ENCODE measurements at regions not wholly inside any gene's neighbourhood (a gene's known extent, or its start where the extent isn't known, plus 50 kb on each side); places are given as distances from the start of the nearest gene placed in this dataset.

GRCh38 chr2:155062922-155063258, 364.4 kb downstream of the KCNJ3 start:
- H3K9me3 ChIP-seq (replicated peaks; ENCODE audit: control insufficient read depth, insufficient read depth, low read depth, low read length) = no peaks in the 10 kb centered on the region; the same call in none of the 2 replicates
- intact Hi-C loops (cut with micrococcal nuclease) (no loop called here), in situ Hi-C loops (cut with MboI) (no loop called here)
- WGBS (ENCODE audit: insufficient coverage, low coverage, missing lambda C conversion rate) = 6% methylated on average over 1 of the region's 1 CpG
- no peak overlapping the region for H3K9ac ChIP-seq (ENCODE audit: insufficient read depth in 1 of 2, low read depth in 2 of 2, low read length in 2 of 2)
- no peak for TF ChIP-seq MAFF (IDR thresholded peaks at IDR 0.05; ENCODE audit: low read length)
- CTCF ChIA-PET (ENCODE audit: low intra/inter-chr PET ratio) = no interaction called here
- no peak overlapping the region for H2AFZ ChIP-seq (ENCODE audit: low read depth, low read length)
- no peak for ATAC-seq
- no peak for FAIRE-seq
- no peak overlapping the region for H3K4me3 ChIP-seq
- no peaks in the 10 kb centered on the region for H3K79me2 ChIP-seq (ENCODE audit: control insufficient read depth, insufficient read depth, low read length)
- H3K27ac ChIP-seq (ENCODE audit: extremely low read depth, low read depth, low read length) = no peak overlapping the region
- DNase-seq (ENCODE audit: extremely low read depth in 1 of 4, low spot score in 3 of 4) = no peak
- BruUV-seq (replicated peaks) = no TSS peak
- H4K20me1 ChIP-seq (replicated peaks; ENCODE audit: control insufficient read depth, insufficient read depth, low read length) = no peaks in the 10 kb centered on the region
- H3K9me1 ChIP-seq (ENCODE audit: control insufficient read depth, insufficient read depth, low read length) = no peaks in the 10 kb centered on the region
- no peaks in the 10 kb centered on the region for H3K4me1 ChIP-seq (replicated peaks in 1 of 2; ENCODE audit: control insufficient read depth in 2 of 2, insufficient read depth in 2 of 2, low read length in 2 of 2)
- no peak overlapping the region for H3K4me2 ChIP-seq (ENCODE audit: insufficient read depth, low read length)
- no peaks in the 10 kb centered on the region for H3K27me3 ChIP-seq (ENCODE audit: control insufficient read depth in 2 of 2, insufficient read depth in 2 of 2, low read length in 2 of 2)
- H3K36me3 ChIP-seq (ENCODE audit: control insufficient read depth, insufficient read depth, low read length) = no peaks in the 10 kb centered on the region
- POLR2A ChIA-PET = no interaction called here

- POLR2A ChIA-PET = no interaction called here
- no TSS peak for BruUV-seq (replicated peaks)
- WGBS (ENCODE audit: insufficient coverage, low coverage, missing lambda C conversion rate) = 0% methylated on average over 2 of the region's 2 CpGs
These were observed 363.9 kb downstream of the KCNJ3 start for GRCh38 chr2:155062250-155062921.

More at GRCh38 chr2:155062250-155062921, 363.9 kb downstream of the KCNJ3 start:
- no peak for ATAC-seq
- Histone ChIP-seq H3K4me3 (no peak overlapping the region), H3K9me1 (ENCODE audit: control insufficient read depth, insufficient read depth, low read length) (no peaks in the 10 kb centered on the region), H4K20me1 (replicated peaks; ENCODE audit: control insufficient read depth, insufficient read depth, low read length) (no peaks in the 10 kb centered on the region), H3K9me3 (replicated peaks; ENCODE audit: control insufficient read depth, insufficient read depth, low read depth, low read length) (no peaks in the 10 kb centered on the region; the same call in none of the 2 replicates), H3K79me2 (ENCODE audit: control insufficient read depth, insufficient read depth, low read length) (no peaks in the 10 kb centered on the region), H3K9ac (ENCODE audit: insufficient read depth in 1 of 2, low read depth in 2 of 2, low read length in 2 of 2) (no peak overlapping the region), H3K27ac (ENCODE audit: extremely low read depth, low read depth, low read length) (no peak overlapping the region), H3K4me2 (ENCODE audit: insufficient read depth, low read length) (no peak overlapping the region), H3K4me1 (replicated peaks in 1 of 2; ENCODE audit: control insufficient read depth in 2 of 2, insufficient read depth in 2 of 2, low read length in 2 of 2) (no peaks in the 10 kb centered on the region), H2AFZ (ENCODE audit: low read depth, low read length) (no peak overlapping the region), H3K36me3 (ENCODE audit: control insufficient read depth, insufficient read depth, low read length) (no peaks in the 10 kb centered on the region), H3K27me3 (ENCODE audit: control insufficient read depth in 2 of 2, insufficient read depth in 2 of 2, low read length in 2 of 2) (no peaks in the 10 kb centered on the region)
- intact Hi-C loops (cut with micrococcal nuclease) = no loop called here
- FAIRE-seq = no peak
- TF ChIP-seq CXXC5 (CRISPR knock-in tag; IDR thresholded peaks at IDR 0.05) (no peak), KLF13 (tag; IDR thresholded peaks at IDR 0.05; ENCODE audit: borderline replicate concordance, low read depth) (no peak), ZNF133 (CRISPR knock-in tag; IDR thresholded peaks at IDR 0.05) (no peak), PML (IDR thresholded peaks at IDR 0.05; ENCODE audit: low read length) (no peak), ZNF707 (CRISPR knock-in tag; conservative IDR thresholded peaks at IDR 0.05) (no peak), ZEB2 (IDR thresholded peaks at IDR 0.05) (no peak), ESRRB (CRISPR knock-in tag; IDR thresholded peaks at IDR 0.05; ENCODE audit: borderline replicate concordance) (no peak), LCOR (CRISPR knock-in tag; IDR thresholded peaks at IDR 0.05) (no peak), ASH1L (IDR thresholded peaks at IDR 0.05; ENCODE audit: borderline replicate concordance, low read depth, partially characterized antibody) (no peak), HNRNPL (IDR thresholded peaks at IDR 0.05; ENCODE audit: low read depth, low read length) (no peak), IFI16 (CRISPR knock-in tag; IDR thresholded peaks at IDR 0.05) (no peak), ZNF174 (CRISPR knock-in tag; IDR thresholded peaks at IDR 0.05) (no peak), SETDB1 (IDR thresholded peaks at IDR 0.05; ENCODE audit: low read length) (no peak)
- CTCF ChIA-PET (ENCODE audit: low intra/inter-chr PET ratio) = no interaction called here
- in situ Hi-C loops (cut with MboI) = no loop called here
- no peak for DNase-seq (ENCODE audit: extremely low read depth in 1 of 4, low spot score in 3 of 4)

All from K562 (cell line).